LNCAP (cell line): ENCODE measurements at regions not wholly inside any gene's neighbourhood (a gene's known extent, or its start where the extent isn't known, plus 50 kb on each side); places are given as distances from the start of the nearest gene placed in this dataset.

Experiments
- TF ChIP-seq, protein P1 (sequence below): fragments of 450-650 bp; IDR thresholded peaks from 2 replicates; pipeline ENCODE4 v1.5.1; 2017; ENCODE audit warnings: mild to moderate bottlenecking

DNA sequence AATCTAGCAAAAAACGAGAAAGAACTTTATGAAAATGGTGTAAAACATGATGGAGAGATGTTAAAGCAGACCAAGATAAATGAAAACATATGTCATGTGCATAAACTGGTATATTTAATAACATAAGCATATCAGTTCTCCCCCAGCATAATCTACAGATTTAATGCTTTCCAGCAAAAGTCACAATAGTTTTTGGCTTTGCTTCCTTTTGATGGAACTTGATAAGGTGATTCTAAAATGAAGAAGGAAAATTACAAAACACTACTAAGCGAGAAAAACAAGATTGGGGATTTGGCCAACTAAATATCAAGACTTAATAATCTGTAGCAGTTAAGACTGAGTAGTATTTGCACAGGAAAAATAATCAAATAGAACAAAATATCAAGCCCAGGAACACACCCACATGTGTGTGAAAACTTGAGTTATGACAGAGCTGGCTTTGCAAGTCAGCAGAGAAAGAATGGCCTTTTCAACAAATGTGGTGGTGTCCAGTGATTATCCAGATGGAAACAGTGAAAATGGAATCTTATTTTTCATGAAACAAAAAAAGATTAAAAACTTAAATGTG, 83.7 kb upstream of the L3MBTL4 start:
- TF ChIP-seq, protein P1, sequence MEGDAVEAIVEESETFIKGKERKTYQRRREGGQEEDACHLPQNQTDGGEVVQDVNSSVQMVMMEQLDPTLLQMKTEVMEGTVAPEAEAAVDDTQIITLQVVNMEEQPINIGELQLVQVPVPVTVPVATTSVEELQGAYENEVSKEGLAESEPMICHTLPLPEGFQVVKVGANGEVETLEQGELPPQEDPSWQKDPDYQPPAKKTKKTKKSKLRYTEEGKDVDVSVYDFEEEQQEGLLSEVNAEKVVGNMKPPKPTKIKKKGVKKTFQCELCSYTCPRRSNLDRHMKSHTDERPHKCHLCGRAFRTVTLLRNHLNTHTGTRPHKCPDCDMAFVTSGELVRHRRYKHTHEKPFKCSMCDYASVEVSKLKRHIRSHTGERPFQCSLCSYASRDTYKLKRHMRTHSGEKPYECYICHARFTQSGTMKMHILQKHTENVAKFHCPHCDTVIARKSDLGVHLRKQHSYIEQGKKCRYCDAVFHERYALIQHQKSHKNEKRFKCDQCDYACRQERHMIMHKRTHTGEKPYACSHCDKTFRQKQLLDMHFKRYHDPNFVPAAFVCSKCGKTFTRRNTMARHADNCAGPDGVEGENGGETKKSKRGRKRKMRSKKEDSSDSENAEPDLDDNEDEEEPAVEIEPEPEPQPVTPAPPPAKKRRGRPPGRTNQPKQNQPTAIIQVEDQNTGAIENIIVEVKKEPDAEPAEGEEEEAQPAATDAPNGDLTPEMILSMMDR = no peak

DNA sequence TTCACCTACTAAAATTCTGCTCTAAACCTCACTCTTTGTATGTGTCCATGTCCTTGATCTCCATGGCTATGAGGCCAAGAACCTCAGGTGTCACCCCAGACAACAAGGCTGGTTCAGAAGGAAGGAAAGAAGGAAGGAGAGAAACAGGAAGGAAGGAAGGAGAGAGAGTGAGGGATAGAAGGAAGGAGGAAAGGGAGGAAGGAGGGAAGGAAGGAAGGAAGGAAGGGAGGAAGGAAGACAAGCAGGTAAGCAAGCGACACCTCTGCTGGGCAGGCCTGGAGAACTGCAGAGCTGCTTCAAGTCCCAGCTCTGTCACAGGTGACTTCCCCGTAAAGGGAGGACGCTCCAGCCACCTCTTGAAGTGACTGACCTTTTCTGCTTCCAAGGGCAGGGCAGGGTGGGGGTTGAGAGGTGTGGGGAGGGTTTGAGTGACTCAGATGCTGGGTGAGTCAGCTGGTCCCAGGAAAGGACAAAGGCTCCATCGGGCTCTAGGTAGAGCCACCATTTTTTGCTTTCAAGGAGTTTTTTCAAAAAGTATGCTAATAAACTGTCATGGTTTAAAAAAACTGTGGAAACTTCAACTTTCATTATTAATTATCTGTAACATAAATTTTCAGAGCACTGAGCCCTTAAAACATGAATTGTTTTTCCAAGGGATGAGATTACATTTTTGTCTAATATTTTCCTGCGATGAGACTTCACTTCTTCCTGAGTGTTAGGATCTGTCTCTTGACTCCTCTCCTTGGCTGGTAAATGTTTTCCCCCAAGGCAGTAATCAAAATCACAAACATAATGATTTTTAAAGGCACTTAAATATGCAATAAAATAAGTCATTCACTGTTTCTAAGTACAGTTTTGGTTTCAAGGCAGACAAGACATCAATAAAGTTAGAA, 90.1 kb upstream of the L3MBTL4 start:
- TF ChIP-seq, protein P1 = no peak

DNA sequence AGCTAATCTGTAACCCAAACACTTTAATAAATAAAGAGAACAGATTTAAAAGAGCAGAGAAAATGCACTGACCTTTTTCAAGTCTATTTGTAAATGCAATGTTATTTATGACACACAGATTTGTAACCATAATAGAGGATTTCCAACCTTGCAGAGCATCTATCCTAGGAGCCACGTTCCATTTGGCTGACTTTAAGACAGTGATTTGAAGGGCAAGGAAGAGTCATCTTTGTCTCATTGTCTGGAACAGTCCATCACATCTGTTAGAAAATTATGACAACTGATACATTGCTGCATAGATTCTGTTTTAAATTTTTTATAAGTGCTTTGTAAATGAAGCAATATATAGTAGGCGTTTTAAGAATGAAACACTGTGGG, 90.8 kb upstream of the L3MBTL4 start:
- TF ChIP-seq, protein P1 = no peak

DNA sequence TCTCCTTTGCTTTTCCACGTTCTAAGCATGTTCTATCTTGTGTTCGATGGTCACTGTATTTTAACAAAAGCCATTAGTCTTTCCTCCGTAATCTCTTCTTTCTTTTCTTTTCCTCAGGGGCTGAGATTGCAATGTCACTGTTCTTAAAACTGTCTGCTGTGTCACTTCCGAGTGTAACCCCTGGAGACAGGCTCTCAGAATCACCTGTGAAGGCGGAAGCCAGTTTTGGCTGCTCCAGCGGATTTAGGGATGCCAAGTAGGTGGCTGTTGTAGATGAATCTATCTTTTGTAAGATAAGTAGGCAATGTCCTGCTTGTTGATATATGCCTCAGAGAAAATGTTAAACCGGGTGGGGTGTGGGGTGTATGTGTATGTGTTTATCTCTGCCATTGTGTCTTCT, 94.7 kb upstream of the L3MBTL4 start:
- TF ChIP-seq, protein P1 = no peak

DNA sequence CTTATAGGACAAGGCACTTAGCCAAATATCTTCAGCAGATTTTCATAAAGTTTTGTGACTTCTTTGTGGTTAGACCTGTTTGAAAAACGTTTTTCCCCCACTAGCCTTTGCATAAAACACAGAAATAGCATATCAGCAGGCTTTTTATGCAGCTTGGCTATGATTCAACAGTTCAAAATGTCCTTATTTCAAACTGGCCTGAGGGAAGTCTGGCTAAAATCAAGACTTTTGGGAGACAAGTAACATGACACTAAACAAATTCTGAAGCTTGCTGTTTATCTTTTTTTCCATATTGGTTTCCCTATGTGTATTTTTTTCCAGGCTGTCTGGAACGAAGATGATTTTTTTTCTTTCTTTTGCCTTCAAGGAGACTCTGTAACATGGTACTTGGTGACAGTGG, 95.1 kb upstream of the L3MBTL4 start:
- TF ChIP-seq, protein P1 = no peak

DNA sequence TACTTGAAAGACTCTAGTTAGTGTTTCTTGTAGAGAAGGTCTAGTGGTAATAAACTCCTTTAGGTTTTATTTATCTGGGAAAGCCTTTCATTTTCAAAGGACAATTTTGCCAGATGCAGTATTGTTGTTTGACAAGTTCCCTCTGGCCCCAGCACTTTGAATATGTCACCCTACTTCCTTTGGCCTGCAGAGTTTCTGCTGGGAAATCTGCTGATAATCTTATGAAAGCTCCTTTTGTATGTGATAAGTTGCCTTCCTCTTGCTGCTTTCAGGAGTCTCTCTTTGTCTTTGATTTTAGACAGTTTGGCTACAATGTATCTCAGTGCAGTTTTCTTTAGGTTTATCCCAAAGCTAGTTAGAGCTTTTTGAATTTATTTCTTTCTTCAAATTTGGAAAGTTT, 106.2 kb upstream of the L3MBTL4 start:
- TF ChIP-seq, protein P1 = no peak

DNA sequence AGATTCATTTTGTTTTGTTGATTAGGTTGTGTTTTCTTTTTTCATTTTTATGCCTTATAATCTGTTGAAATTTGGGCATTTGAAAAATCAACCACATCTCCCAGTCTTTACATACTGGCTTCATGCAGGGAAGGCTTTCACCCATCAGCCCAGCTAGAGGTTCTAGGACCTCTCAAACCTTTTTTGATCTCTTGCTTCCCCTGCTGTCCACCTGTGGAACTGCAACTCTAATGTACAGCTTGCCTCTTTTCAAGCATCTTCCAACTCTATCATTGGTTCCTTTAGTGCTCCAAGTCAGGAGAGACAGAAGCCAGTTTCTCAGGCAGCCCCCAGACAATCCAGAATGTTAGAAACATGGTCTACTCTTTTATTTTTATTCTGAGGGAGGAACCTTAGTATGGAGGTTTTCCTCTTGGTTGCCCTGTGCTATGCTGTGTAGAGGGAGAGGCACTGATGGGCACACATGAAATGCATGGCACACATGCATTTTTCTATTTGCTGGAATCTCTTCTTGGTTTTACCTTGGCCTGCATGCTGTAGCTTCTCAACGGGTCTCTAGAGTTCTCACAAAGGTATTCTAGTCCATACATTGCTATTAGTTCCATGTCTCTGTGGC, 107.2 kb upstream of the L3MBTL4 start:
- TF ChIP-seq, protein P1 = peak; percentile 88
